ENCODE measurements at regions not wholly inside any gene's neighbourhood (a gene's known extent, or its start where the extent isn't known, plus 50 kb on each side); places are given as distances from the start of the nearest gene placed in this dataset.

DNA sequence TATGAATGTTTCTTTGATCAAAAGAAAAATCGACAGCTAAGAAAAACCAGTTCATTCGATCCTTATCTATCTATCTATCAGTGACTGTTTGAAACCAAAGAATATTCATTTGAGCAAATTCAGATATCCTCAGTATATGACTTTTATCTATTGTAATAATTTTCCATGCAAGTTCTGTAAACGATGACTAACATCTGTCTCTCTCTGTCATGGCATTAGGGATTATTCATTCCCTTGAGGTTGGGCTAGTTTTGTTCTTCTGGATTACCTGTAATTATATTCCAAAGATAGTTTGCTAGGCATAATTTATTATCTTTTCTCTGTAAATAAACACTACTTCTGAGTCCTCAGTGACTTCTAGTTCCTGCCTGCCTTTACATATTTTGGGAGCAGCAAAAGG lies 497.7 kb upstream of the CDH11 start:
- H3K4me2 ChIP-seq (ENCODE audit: insufficient read depth in 1 of 2, low read depth in 2 of 2, low read length in 2 of 2) = no peak overlapping the region
- no peak for FAIRE-seq

More for the DNA sequence above, 497.7 kb upstream of the CDH11 start:
- H3K79me2 ChIP-seq (ENCODE audit: control insufficient read depth in 1 of 2, insufficient read depth in 2 of 2, low read length in 2 of 2) = no peaks in the 10 kb centered on the region
- H2BK15ac ChIP-seq (ENCODE audit: low read length) = no peak overlapping the region
- no peaks in the 10 kb centered on the region for H4K20me1 ChIP-seq (replicated peaks in 1 of 2; ENCODE audit: control insufficient read depth in 1 of 2, insufficient read depth in 2 of 2, low read length in 2 of 2)
- H3K9ac ChIP-seq (replicated peaks in 1 of 4; ENCODE audit: extremely low read depth in 1 of 4, low read depth in 3 of 4, low read length in 3 of 4) = no peak overlapping the region
- H3K4ac ChIP-seq (replicated peaks; ENCODE audit: insufficient read length, low read depth, low read length) = no peak overlapping the region
- H3K18ac ChIP-seq (ENCODE audit: extremely low read depth, low read length) = no peak overlapping the region
- no peak overlapping the region for H4K91ac ChIP-seq (replicated peaks; ENCODE audit: insufficient read length, low read length)
- no peaks in the 10 kb centered on the region for H3K9me3 ChIP-seq (ENCODE audit: insufficient read depth in 2 of 2, low read depth in 1 of 2, low read length in 1 of 2)
- H2AK5ac ChIP-seq (ENCODE audit: low read depth, low read length) = no peak overlapping the region
- no peak overlapping the region for H3K27ac ChIP-seq (ENCODE audit: low read depth, low read length)
- H2BK120ac ChIP-seq (replicated peaks; ENCODE audit: low read depth, low read length) = no peak overlapping the region
- H3K27me3 ChIP-seq (replicated peaks in 1 of 4; ENCODE audit: control insufficient read depth in 3 of 4, extremely low read depth in 1 of 4, insufficient read depth in 3 of 4, low read length in 3 of 4) = no peaks in the 10 kb centered on the region
- TF ChIP-seq SUZ12 (IDR thresholded peaks at IDR 0.05; ENCODE audit: low read length) = no peak
- TF ChIP-seq KDM5A (IDR thresholded peaks at IDR 0.05; ENCODE audit: low read length) = no peak
- ChIA-PET POLR2A (ENCODE audit: partially characterized antibody) (no interaction called here), CTCF (ENCODE audit: partially characterized antibody) (no interaction called here)
- no peaks in the 10 kb centered on the region for H3K4me1 ChIP-seq (replicated peaks in 1 of 4; ENCODE audit: control insufficient read depth in 3 of 4, insufficient read depth in 4 of 4, low read length in 3 of 4)
- no peak overlapping the region for H2BK20ac ChIP-seq (ENCODE audit: low read length)
- no peak overlapping the region for H3K4me3 ChIP-seq (ENCODE audit: extremely low read depth in 1 of 4, insufficient read depth in 2 of 4, low read depth in 3 of 4, low read length in 4 of 4)
- no peak overlapping the region for H2AFZ ChIP-seq (ENCODE audit: low read length)
- H3K23me2 ChIP-seq (ENCODE audit: low read depth, low read length) = 0 out of 2 replicates have a peak, but pooled peaks cover 2% of the 10 kb centered on the region
- DNase-seq (ENCODE audit: low read depth in 1 of 2, low spot score in 2 of 2) = no peak
- no peak overlapping the region for H4K8ac ChIP-seq (ENCODE audit: extremely low read depth, insufficient read depth, low read length)
- 93% methylated on average over 3 of the region's 3 CpGs; no CpG with 5 or more reads in 1 of the 2 experiments for WGBS, 2 experiments (ENCODE audit: extremely low coverage in 1 of 2, insufficient coverage in 1 of 2, insufficient read length in 1 of 2, insufficient replicate concordance in 2 of 2, low coverage in 1 of 2, low lambda C conversion rate in 2 of 2, missing lambda C conversion rate in 1 of 2)
- H3K36me3 ChIP-seq (ENCODE audit: control insufficient read depth in 2 of 4, insufficient read depth in 4 of 4, low read length in 3 of 4) = no peaks in the 10 kb centered on the region
- no peak overlapping the region for H3K56ac ChIP-seq (replicated peaks; ENCODE audit: insufficient read length, low read depth, low read length)
- no peak overlapping the region for H4K5ac ChIP-seq (ENCODE audit: insufficient read length, low read depth, low read length)
- no peak overlapping the region for H2BK5ac ChIP-seq (ENCODE audit: low read depth, low read length)
- H2BK12ac ChIP-seq (ENCODE audit: low read depth, low read length) = no peak overlapping the region
- H3K79me1 ChIP-seq (ENCODE audit: low read depth, low read length) = no peaks in the 10 kb centered on the region
- H3K14ac ChIP-seq (ENCODE audit: insufficient read length) = no peak overlapping the region
- H3K23ac ChIP-seq (ENCODE audit: insufficient read length) = no peak overlapping the region

All from H1 (cell line).